GM13977 (cell line): ENCODE measurements at regions not wholly inside any gene's neighbourhood (a gene's known extent, or its start where the extent isn't known, plus 50 kb on each side); places are given as distances from the start of the nearest gene placed in this dataset.

Source experiments
- DNase-seq: peaks from one replicate; pipeline ENCODE4 v3.0.0; 2012; ENCODE audit warnings: low spot score
- CTCF ChIP-seq: IDR thresholded peaks from 2 replicates; pipeline ENCODE4 v1.5.1; 2012; ENCODE audit warnings: mild to moderate bottlenecking, control low read depth; ENCODE audit not compliant: insufficient read depth; ENCODE audit errors: extremely low read depth, missing control alignments
- in situ Hi-C: fragments of 300-500 bp; cut with MboI; formaldehyde crosslinking; loops from one replicate; pipeline ENCODE4 v1.12.0; 2022; ENCODE audit warnings: low sequenced_read_pairs, low pct_unique_long_range_greater_than_20kb, mixed read lengths, inconsistent platforms; ENCODE audit not compliant: unreplicated experiment

DNA sequence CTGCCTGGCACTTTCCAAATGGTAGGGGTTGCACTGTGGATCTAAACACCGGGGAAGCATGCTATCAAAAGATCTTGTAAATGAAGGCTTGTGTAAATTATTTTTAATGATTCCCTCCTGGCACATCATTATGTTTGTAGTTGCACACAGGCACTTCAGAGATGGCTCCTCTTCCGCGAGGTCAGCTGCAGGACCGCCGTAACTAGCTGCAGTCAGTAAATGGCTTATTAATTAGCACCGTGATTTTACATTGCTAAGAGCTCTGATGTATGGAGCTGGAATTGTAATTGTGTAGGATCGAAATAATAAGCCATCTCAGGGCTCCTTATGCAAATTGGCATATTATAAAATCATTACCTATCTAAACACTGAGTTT, 397.6 kb upstream of the IRX1 start:
- no peak for DNase-seq
- no peak for TF ChIP-seq CTCF
- in situ Hi-C loops, result no loop called here

DNA sequence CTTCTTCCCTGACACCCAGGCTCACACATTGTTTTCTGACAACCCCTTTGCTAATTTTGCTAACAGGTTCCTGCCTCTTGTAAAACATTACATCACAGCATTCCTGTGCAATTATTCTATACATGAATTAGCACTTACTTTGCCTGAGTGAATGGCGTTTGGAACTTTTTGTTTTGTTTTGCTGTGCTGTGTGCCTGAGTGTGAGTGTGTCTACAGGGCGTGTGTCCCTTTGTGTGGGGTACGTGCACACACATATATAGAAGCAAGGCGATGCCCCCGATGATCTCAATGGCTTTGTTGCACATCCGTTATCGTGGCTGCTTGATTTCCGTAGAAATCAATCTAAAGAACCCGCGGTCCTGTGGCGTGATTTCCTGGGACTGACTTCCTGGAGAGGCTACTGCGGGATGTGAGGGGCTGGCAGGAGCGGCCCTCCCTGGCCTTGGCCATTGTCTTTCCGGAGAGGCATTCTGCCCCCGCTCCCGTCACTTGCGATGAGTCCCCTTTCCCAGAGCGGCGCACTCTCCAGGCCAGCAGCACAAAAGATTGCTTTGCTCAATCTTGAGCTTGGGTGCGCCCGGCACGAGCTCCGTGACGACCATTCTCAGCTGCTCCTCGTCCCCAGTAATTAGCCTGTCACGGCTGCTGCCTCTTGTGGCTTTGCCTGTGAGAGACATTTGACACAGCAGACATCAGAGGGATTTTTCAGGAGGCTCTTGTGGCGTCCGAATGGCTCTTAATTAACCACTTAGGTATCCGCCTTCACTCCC, 398.1 kb upstream of the IRX1 start:
- in situ Hi-C loops, result no loop called here
- DNase-seq, result no peak
- no peak for TF ChIP-seq CTCF

GRCh38 chr5:3195994-3196393, 399.6 kb upstream of the IRX1 start:
- DNase-seq, result no peak
- no peak for TF ChIP-seq CTCF

DNA sequence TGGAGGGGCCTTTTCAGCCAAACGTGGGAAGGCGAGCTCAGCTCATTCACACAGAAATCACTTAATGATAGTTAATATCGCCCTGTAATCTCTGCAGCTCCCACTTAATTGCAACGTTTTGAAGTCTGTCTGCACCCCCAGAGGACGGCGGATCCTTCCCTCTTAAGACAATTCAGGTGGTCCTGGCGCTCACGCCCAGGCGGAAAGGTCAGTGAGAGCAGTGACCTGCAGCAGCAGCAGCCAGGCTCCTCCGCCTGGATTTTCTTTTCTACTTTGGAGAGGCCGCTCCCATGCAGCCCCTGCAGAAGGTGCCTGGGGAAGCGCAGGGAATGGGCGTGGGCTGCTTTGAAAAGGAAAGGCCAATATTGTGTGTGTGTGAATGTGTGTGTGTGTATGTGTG, 400.9 kb upstream of the IRX1 start:
- no peak for TF ChIP-seq CTCF
- no peak for DNase-seq
- in situ Hi-C loops, result no loop called here

More at GRCh38 chr5:3195994-3196393, 399.6 kb upstream of the IRX1 start:
- in situ Hi-C loops, result no loop called here

DNA sequence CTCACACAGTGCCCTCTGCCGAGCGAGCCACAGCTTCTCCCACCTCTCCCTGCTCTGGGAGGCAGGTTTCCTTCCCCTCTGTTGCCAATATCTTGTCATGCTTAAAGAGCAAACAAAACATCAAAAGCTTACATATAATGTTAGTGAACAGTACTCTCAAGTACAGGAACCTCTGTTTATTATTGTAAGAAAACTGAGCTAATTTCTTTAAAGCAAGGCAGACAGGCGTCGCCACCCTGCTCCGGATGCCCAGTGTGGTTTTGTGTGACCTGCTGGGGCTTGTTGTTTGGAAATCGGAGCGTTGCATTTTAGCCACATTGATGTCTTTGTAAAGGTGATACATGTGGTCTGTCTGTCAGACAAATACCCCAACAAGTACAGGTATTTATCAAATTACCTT, 401.4 kb upstream of the IRX1 start:
- in situ Hi-C loops, result no loop called here
- TF ChIP-seq CTCF, result no peak
- DNase-seq, result no peak

GRCh38 chr5:3191585-3191984, 404.0 kb upstream of the IRX1 start:
- no peak for DNase-seq
- in situ Hi-C loops, result no loop called here
- TF ChIP-seq CTCF, result no peak

GRCh38 chr5:3190930-3191329, 404.7 kb upstream of the IRX1 start:
- DNase-seq, result no peak
- in situ Hi-C loops, result no loop called here
- TF ChIP-seq CTCF, result no peak
